Right ventricle myocardium superior (tissue), 1 donor: ENCODE measurements at regions not wholly inside any gene's neighbourhood (a gene's known extent, or its start where the extent isn't known, plus 50 kb on each side); places are given as distances from the start of the nearest gene placed in this dataset.

ENCODE experiments used
- ATAC-seq: fragments of 200-7000 bp; cut with Tn5 transposase; one replicate; pipeline ENCODE4 v1.9.1; 2020; ENCODE audit warnings: mild to moderate bottlenecking; ENCODE audit not compliant: poor library complexity
- DNase-seq: peaks from one replicate; pipeline ENCODE4 v3.0.0-alpha.2; 2020
- intact Hi-C: fragments of 100-400 bp; cut with DNase I; formaldehyde crosslinking; loops from one replicate; pipeline ENCODE4 v1.11.2; 2022
- donor health status: DM: no; HTN: yes; CAD: no; lungs with severe emphysema.

DNA sequence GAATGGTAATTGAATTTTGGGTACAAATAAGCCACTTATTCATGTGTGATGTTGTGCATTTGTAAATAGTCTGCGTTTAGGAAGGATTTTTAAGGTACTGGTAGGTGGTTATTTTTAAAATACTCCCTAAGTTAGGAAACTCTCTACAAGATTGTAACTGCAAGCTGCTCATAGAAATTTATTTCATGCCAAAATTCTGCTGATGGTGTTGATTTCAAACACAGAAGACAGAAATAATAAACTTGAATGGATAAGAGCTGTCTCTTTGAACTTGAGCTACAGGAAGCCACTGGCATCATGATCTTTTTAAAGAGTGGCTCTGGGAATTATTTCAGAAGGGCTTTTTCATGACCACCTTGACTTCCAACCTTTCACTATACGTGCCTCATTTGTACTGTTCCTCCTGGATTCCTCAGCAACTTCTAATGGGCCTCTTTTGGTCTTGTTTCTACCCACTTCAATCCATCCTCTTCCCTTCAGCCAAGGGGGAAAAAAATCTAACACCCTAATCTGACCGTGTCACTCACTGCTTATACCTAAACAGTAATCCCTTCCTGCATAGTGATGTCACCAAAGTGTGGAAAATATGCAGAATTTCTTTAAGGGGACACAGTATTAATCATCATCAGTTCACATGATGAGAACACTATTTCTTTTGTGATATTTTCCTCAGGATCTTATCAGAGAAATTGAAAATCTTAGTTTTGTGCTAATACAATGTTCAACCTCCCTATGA, 113.6 kb downstream of the PFDN4 start:
- intact Hi-C loops, result no loop called here
- ATAC-seq, result no peak
- DNase-seq, result no peak

GRCh38 chr20:54323227-54323734, 115.4 kb downstream of the PFDN4 start:
- intact Hi-C loops, result no loop called here
- no peak for ATAC-seq
- DNase-seq, result no peak

DNA sequence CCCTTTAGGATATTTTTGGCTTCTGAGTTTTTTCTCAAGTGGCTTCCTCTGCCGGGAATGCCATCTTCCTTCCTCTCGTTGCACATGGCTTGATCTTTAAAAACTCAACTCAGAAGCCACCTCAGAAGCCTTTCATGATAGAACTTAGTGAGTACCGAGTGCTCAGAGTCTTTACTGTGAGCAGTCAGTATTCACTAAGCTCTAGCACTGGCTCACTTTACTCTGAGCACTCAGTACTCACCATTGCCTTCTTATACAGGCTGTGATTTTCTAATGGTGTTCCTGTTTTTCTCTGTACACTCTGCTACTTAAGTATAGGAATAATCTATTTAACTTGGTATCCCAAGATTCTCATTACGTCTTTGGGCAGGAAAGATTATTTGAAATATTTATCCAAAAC, 116.2 kb downstream of the PFDN4 start:
- intact Hi-C loops, result no loop called here
- DNase-seq (no peak), ATAC-seq (no peak)

DNA sequence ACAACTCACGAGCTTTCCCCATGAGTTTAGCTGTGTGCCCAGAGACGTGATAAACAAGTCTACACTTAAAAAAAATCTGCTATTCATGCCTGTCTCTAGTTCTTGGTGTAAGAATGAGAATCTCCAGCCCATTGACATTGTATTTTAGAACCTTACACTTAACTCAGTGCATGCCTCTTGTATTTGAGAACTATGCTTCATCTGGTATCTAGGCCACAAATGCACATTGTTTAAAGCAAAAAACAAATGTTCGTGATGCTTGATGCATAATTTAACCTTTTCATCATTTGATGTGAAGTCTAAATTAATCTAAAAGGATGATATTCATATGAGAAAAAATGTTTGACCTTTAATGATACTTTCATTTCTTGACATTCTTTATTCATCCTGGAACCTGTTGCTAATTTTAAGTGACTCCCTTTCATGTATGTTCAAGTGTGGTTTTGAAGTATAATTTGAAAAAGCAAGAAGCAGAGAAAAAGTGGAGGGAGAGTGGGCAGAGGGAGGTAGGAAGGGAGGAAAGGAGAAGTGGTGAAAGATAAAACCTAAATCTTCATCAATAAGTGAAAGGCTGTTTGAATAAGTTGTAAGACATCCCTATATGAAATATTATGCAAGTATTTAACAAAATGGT, 116.9 kb downstream of the PFDN4 start:
- ATAC-seq (no peak), DNase-seq (no peak)
- intact Hi-C loops, result no loop called here

GRCh38 chr20:54335299-54335698, 127.4 kb downstream of the PFDN4 start:
- ATAC-seq, result no peak
- intact Hi-C loops, result loop anchor here (5.0 kb wide), 1 partner anchor 52 kb away; no protein-coding TSS in a partner anchor
- no peak for DNase-seq

DNA sequence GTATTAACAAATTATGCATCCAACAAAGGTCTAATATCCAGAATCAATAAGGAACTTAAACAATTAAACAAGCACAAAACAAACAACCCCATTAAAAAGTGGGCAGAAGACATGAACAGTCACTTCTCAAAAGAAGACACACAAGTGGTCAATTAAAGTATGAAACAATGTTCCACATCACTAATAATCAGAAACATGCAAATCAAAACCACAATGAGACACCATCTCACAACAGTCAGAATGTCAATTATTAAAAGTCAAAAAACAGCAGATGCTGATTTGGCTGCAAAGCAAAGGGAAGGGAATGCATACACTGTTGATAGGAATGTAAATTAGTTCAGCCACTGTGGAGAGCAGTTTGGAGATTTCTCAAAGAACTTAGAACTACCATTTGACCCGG, 129.3 kb downstream of the PFDN4 start:
- no peak for DNase-seq
- ATAC-seq, result no peak
- intact Hi-C loops, result loop anchor here (5.0 kb wide), 1 partner anchor 50 kb away; no protein-coding TSS in a partner anchor

GRCh38 chr20:54339093-54339492, 131.2 kb downstream of the PFDN4 start:
- ATAC-seq (no peak), DNase-seq (no peak)
- intact Hi-C loops, result loop anchor here (5.0 kb wide), 1 partner anchor 48 kb away; no protein-coding TSS in a partner anchor

GRCh38 chr20:54340206-54340605, 132.3 kb downstream of the PFDN4 start:
- no peak for ATAC-seq
- DNase-seq, result no peak
- intact Hi-C loops, result no loop called here

DNA sequence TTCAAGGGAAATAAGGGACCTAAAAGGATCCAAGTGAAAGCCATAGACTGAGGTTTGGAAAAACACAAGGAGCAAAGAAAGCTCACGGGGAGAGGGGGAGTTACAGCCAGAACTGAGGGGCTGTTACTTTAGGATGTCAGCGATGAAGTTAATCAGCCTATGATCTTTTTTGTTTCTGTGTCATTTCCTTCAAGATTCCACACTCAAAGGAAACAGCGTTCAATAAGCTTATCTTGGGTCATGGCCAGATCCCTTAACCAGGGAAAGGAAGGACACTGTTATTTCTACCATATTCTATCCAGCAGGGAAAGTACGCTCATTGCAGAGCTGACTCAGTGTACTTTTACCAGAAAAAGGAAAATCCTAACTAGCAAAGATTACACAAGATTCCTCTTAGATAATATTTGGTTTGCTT, 132.8 kb downstream of the PFDN4 start:
- intact Hi-C loops, result no loop called here
- ATAC-seq (no peak), DNase-seq (no peak)

- intact Hi-C loops, result no loop called here
- DNase-seq, result no peak
- ATAC-seq, result no peak
Measured at GRCh38 chr20:54342258-54342920, 133.0 kb upstream of the DOK5 start.

- DNase-seq (no peak), ATAC-seq (no peak)
- intact Hi-C loops, result no loop called here
Measured at GRCh38 chr20:54343099-54343498, 132.3 kb upstream of the DOK5 start.

- ATAC-seq (no peak), DNase-seq (no peak)
- intact Hi-C loops, result no loop called here
Measured at GRCh38 chr20:54343634-54344033, 131.8 kb upstream of the DOK5 start.

GRCh38 chr20:54344832-54345231, 130.6 kb upstream of the DOK5 start:
- intact Hi-C loops, result no loop called here
- ATAC-seq (no peak), DNase-seq (no peak)

- ATAC-seq (no peak), DNase-seq (no peak)
- intact Hi-C loops, result no loop called here
Measured at GRCh38 chr20:54345301-54345724, 130.1 kb upstream of the DOK5 start.

DNA sequence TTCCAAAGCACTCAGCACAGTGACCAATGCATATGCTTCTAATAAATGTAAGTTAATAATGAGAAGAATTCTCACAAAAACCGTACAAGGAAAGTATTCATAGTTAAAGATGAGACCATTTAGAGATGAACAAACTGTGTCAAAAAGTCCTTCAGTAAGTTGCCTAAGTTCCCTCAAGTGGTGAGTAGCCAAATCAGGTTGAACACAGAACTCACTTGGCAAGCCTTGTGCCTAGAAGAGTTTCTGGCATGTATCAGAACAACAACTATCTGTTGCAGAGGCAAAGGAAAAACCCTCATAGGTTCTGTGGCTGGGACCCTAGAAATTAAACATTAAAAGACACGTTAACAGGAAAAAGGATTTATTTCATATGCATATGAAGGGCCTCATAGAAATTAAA, 129.6 kb upstream of the DOK5 start:
- intact Hi-C loops, result no loop called here
- ATAC-seq, result no peak
- no peak for DNase-seq

DNA sequence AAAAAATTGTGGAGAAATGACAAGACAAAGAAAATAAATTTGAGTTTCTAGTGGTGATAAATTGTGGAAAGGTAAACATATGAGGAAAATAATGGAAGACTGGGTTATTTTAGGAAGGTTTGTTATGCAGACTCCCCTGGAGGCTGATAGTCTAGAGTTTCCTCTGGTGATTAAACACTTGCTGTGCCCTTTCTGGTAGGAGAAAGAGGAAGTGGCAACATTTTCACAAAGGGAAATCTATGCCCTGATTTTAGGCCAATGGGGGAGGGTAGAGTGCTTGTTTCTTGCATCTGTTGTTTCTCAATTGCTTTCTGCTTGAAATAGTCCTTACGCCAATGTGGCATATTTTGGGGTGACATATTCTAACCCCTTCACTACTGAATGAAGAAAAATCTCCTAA, 129.1 kb upstream of the DOK5 start:
- DNase-seq, result no peak
- ATAC-seq, result no peak

GRCh38 chr20:54347166-54347833, 128.1 kb upstream of the DOK5 start:
- DNase-seq (no peak), ATAC-seq (no peak)
- intact Hi-C loops, result no loop called here

More for the DNA sequence above, 129.1 kb upstream of the DOK5 start:
- intact Hi-C loops, result no loop called here

DNA sequence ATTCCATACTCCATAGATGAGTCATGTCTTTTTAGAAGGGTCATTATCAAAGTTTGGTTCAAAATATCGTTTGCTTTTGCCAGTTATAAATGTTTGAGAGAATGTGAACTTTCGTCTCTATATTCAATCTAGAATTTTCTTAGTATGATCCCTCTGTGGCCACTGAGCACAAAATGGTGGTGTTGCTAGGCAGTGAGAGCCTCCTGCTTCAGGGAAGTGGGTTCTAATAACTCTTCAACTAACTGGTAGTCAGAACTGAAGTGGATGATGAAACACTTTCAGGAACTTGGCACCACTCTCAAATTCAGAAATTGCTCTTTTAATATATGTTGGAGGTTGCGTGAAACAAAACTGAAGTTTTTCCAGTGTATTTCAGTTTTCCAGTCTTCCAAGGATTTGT, 125.0 kb upstream of the DOK5 start:
- DNase-seq, result no peak
- intact Hi-C loops, result no loop called here
- ATAC-seq, result no peak
